GM12864 (cell line): ENCODE measurements at regions not wholly inside any gene's neighbourhood (a gene's known extent, or its start where the extent isn't known, plus 50 kb on each side); places are given as distances from the start of the nearest gene placed in this dataset.

Experiments used
- DNase-seq: peaks from one replicate; pipeline ENCODE4 v3.0.0-alpha.2; 2011; ENCODE audit warnings: low read depth
- H3K4me3 ChIP-seq: 2 replicates; pipeline ENCODE4 v1.5.1; 2011; ENCODE audit warnings: mild to moderate bottlenecking, low read depth, low read length, control low read depth
- TF ChIP-seq, protein P1 (sequence below): IDR thresholded peaks from 2 replicates; pipeline ENCODE4 v1.5.1; 2011; ENCODE audit warnings: low read depth, mild to moderate bottlenecking, moderate library complexity, low read length, control low read depth, inconsistent platforms; ENCODE audit errors: missing control alignments

DNA sequence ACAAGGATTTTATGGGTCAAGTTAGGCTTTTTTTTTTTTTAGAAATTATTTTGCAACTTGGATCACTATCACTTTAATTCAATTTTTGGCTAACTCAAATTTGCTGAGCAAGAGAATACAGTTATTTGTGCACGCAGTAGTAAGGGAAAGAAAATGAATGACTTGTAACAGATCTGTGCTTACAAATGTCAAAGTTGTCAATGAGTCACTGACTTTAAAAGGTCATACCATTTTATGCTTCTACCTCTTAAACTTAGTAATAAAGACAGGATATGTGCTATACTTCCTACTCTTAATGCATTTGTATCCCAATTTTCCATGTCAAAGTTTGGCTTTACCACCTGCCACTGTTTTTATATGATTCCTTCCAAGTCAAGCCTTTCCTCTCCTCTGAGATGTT is 131.1 kb upstream of the FBXO33 start:
- no peak for DNase-seq
- H3K4me3 ChIP-seq, result no peak overlapping the region

DNA sequence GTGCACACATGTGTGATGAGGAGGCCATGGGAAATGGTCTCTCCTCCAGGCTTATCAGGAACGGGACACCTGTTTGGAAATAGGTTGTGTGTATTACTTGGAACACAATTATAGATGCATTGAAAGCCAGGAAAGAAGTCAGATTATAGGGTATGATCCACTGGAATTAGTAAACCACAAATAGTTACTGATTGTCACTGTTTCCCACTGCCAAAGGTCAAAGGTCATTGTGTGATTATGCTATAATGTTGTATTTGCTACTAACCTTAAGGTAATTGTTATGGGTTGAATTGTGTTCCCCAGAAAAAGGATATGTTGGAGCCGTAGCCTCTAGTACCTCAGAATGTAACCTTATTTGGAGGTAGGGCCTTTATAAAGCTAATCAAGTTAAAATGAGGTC is 129.9 kb upstream of the FBXO33 start:
- no peak overlapping the region for H3K4me3 ChIP-seq
- no peak for DNase-seq
- TF ChIP-seq, protein P1, sequence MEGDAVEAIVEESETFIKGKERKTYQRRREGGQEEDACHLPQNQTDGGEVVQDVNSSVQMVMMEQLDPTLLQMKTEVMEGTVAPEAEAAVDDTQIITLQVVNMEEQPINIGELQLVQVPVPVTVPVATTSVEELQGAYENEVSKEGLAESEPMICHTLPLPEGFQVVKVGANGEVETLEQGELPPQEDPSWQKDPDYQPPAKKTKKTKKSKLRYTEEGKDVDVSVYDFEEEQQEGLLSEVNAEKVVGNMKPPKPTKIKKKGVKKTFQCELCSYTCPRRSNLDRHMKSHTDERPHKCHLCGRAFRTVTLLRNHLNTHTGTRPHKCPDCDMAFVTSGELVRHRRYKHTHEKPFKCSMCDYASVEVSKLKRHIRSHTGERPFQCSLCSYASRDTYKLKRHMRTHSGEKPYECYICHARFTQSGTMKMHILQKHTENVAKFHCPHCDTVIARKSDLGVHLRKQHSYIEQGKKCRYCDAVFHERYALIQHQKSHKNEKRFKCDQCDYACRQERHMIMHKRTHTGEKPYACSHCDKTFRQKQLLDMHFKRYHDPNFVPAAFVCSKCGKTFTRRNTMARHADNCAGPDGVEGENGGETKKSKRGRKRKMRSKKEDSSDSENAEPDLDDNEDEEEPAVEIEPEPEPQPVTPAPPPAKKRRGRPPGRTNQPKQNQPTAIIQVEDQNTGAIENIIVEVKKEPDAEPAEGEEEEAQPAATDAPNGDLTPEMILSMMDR, result no peak

More for the DNA sequence above, 131.1 kb upstream of the FBXO33 start:
- TF ChIP-seq, protein P1, result no peak

DNA sequence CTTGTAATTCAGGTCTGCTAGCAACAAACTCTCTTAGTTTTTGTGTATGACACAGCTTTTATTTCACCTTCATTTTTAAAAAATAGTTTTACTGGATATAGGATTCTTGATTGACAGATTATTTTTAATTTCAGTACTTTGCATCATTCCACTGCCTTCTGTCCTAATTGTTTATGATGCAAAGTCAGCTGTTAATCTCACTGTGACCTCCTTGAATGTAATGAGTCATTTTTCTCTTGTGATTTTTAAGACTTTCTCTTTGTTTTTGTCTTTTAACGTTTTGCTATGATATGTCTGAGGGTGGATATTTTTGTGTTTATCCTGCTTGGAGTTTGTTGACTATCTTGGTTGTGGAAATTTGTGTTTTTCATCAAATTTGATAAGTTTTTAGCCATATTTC is 126.3 kb upstream of the FBXO33 start:
- no peak for DNase-seq
- no peak overlapping the region for H3K4me3 ChIP-seq

DNA sequence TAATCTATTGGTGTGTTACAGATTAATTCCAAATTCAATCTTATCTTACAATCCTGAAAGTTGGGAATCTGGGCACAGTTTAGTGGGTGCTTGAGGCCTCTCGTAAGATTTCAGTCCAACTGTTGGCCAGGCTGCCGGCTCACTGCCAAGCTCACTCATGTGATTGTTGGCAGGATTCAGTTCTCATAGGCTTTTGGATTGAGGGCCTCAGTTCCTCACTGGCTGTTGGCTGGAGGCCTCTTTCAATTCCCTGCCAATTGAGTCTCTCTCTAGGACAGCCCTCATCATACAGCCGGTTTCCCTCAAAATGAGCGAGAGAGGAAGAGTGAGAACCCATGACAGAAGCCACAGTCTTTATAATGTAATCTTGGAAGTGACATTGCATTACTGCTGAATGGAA is 123.5 kb upstream of the FBXO33 start:
- TF ChIP-seq, protein P1, result no peak
- no peak for DNase-seq
- no peak overlapping the region for H3K4me3 ChIP-seq

More for the DNA sequence above, 126.3 kb upstream of the FBXO33 start:
- TF ChIP-seq, protein P1, result no peak

DNA sequence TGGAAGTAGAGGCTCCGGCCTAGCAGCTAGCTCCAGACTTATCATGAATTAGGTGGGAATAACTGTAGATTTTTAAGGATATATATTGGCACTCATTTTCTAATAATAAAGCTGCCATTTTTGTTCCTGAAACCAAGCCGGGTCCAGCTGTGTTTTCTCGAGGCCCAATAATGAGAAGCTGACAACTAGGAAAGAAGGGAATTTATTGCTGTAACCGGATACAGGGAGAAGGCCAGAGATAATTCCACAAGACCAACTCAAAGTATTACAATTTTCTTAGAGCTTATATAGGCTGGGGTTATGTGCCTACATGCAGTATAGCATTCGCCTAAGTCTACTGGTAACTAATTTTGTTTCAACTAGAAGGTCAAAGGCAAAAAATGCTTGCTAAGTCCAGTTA is 122.3 kb upstream of the FBXO33 start:
- DNase-seq, result no peak
- TF ChIP-seq, protein P1, result no peak
- H3K4me3 ChIP-seq, result no peak overlapping the region

DNA sequence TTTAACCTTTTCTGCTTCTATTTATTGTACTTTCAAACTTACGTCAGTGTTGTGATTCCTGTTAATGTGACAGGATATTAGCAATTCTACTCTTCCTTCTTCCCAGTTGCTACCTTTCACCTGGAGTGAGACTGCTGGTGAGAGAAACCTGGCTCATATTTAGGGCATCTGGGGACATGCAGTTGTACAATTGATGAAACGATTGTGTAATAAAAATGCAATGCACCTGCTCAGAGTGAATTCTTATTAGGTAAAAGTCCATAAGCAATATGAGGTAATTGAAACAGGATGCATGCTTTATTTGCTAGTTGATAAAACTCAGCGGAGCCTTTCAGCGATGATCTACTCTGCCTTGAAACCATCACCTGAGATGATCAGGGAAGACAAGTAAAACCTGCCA is 116.1 kb upstream of the FBXO33 start:
- DNase-seq, result no peak
- TF ChIP-seq, protein P1, result no peak
- H3K4me3 ChIP-seq, result no peak overlapping the region

DNA sequence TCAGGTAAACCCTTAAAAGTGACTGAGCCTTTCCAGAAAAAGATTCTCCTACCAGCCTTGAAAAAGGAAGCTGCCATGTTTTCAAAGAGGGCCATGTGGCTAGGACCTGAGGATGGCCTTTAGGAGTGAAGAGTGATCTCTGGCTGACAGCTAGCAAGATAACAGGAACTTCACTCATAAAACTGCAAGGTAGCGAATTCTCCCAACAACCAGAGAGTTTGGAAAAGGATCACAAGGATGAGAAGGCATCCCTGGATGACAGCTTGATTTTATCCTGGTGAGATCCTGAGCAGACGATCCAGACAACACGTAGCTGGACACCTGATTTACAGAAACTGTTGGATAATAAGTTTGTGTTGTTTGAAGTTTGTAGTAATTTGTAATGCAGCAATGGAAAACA is 115.6 kb upstream of the FBXO33 start:
- H3K4me3 ChIP-seq, result no peak overlapping the region
- no peak for DNase-seq
- TF ChIP-seq, protein P1, result no peak
